ENCODE measurements at regions not wholly inside any gene's neighbourhood (a gene's known extent, or its start where the extent isn't known, plus 50 kb on each side); places are given as distances from the start of the nearest gene placed in this dataset.

GRCh38 chr13:50691681-50692263 is 151.7 kb downstream of the DLEU7 start:
- TF ChIP-seq CTCF (IDR thresholded peaks at IDR 0.05): no peak
- no peak for TF ChIP-seq POLR2A (IDR thresholded peaks at IDR 0.05)

All from prostate gland (tissue), 2 donors.